ENCODE measurements at regions not wholly inside any gene's neighbourhood (a gene's known extent, or its start where the extent isn't known, plus 50 kb on each side); places are given as distances from the start of the nearest gene placed in this dataset.
"Not testable (repeated sequence)": the region's sequence is repeated elsewhere in the genome, so short reads cannot be mapped to it uniquely, and the experiment has no call there.

DNA sequence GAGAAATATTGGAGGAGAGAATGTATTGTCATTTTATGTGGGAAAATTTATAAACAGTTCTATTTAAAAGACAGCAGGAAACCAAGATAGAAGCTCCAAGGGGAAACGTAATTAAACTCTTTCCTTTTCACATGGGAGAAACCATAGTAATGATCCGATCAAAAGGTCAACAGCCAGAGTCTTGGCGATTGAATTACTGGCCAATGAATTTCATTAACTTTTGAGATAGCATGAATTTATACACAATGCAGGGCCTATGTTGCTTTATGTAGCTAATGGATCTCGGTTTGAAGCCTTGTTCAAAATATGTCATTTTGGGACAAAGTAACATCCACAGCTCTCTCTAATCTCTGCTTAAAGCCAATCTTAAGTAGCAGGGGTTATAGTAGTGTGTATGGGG lies 897.5 kb upstream of the NDST4 start:
- H3K27ac ChIP-seq (ENCODE audit: low read depth, low read length), result no peak overlapping the region
- H3K36me3 ChIP-seq (ENCODE audit: control insufficient read depth, insufficient read depth, low read length), result no peaks in the 10 kb centered on the region
- H3K27me3 ChIP-seq (ENCODE audit: control insufficient read depth, insufficient read depth, low read length), result no peaks in the 10 kb centered on the region
- H3K4me3 ChIP-seq (ENCODE audit: low read depth, low read length), result no peak overlapping the region
- H3K9me3 ChIP-seq (ENCODE audit: control insufficient read depth, insufficient read depth, low read length), result peaks cover 13% of the 10 kb centered on the region
- no CpG with 5 or more reads among the region's 4 CpGs for WGBS (ENCODE audit: insufficient coverage)
- H3K4me1 ChIP-seq (ENCODE audit: control insufficient read depth, insufficient read depth, low read length), result no peaks in the 10 kb centered on the region
- DNase-seq (ENCODE audit: low read depth in 4 of 6, low spot score in 6 of 6), result peak in 1 of 6 donors; percentile 4

- Histone ChIP-seq H3K27ac (ENCODE audit: low read depth, low read length) (no peak overlapping the region), H3K4me1 (ENCODE audit: control insufficient read depth, insufficient read depth, low read length) (no peaks in the 10 kb centered on the region), H3K27me3 (ENCODE audit: control insufficient read depth, insufficient read depth, low read length) (no peaks in the 10 kb centered on the region), H3K4me3 (ENCODE audit: low read depth, low read length) (no peak overlapping the region), H3K9me3 (ENCODE audit: control insufficient read depth, insufficient read depth, low read length) (no peaks in the 10 kb centered on the region), H3K36me3 (ENCODE audit: control insufficient read depth, insufficient read depth, low read length) (no peaks in the 10 kb centered on the region)
- no peak for DNase-seq (ENCODE audit: low read depth in 4 of 6, low spot score in 6 of 6)
- 67% methylated on average over 1 of the region's 1 CpG for WGBS (ENCODE audit: insufficient coverage)
Measured at GRCh38 chr4:116005806-116006088, 892.3 kb upstream of the NDST4 start.

GRCh38 chr4:116005037-116005805 lies 891.8 kb upstream of the NDST4 start:
- H3K9me3 ChIP-seq (ENCODE audit: control insufficient read depth, insufficient read depth, low read length), result no peaks in the 10 kb centered on the region
- no peak overlapping the region for H3K4me3 ChIP-seq (ENCODE audit: low read depth, low read length)
- H3K27me3 ChIP-seq (ENCODE audit: control insufficient read depth, insufficient read depth, low read length), result no peaks in the 10 kb centered on the region
- DNase-seq (ENCODE audit: low read depth in 4 of 6, low spot score in 6 of 6), result no peak
- no peaks in the 10 kb centered on the region for H3K36me3 ChIP-seq (ENCODE audit: control insufficient read depth, insufficient read depth, low read length)
- no peak overlapping the region for H3K27ac ChIP-seq (ENCODE audit: low read depth, low read length)
- WGBS (ENCODE audit: insufficient coverage), result no CpG with 5 or more reads among the region's 3 CpGs
- H3K4me1 ChIP-seq (ENCODE audit: control insufficient read depth, insufficient read depth, low read length), result no peaks in the 10 kb centered on the region

GRCh38 chr4:116001291-116001690 lies 887.9 kb upstream of the NDST4 start:
- no peak overlapping the region for H3K4me3 ChIP-seq (ENCODE audit: low read depth, low read length)
- no peaks in the 10 kb centered on the region for H3K36me3 ChIP-seq (ENCODE audit: control insufficient read depth, insufficient read depth, low read length)
- no peaks in the 10 kb centered on the region for H3K27me3 ChIP-seq (ENCODE audit: control insufficient read depth, insufficient read depth, low read length)
- no CpG with 5 or more reads among the region's 4 CpGs for WGBS (ENCODE audit: insufficient coverage)
- H3K27ac ChIP-seq (ENCODE audit: low read depth, low read length), result no peak overlapping the region
- no peaks in the 10 kb centered on the region for H3K4me1 ChIP-seq (ENCODE audit: control insufficient read depth, insufficient read depth, low read length)
- no peaks in the 10 kb centered on the region for H3K9me3 ChIP-seq (ENCODE audit: control insufficient read depth, insufficient read depth, low read length)
- no peak for DNase-seq (ENCODE audit: low read depth in 4 of 6, low spot score in 6 of 6)

DNA sequence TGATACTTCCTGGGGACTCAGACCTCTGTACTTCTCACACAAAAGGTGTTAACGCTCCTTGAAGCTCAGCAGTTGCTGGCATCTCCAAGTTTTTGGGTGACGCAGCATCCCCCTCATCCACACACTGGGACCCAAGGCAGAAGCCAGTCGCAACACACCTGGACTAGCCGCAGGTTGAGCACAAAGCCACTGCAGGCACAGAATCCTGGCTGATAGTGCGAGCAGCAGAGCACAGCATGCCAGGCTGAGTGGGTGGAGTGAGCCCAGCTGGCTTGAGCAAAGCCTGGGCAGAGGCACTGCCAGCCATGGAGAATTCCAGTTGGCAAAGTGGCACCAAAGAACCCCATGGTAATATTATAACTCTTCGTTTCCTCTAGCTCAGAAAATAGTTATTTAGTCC lies 873.2 kb upstream of the NDST4 start:
- no peaks in the 10 kb centered on the region for H3K9me3 ChIP-seq (ENCODE audit: control insufficient read depth, insufficient read depth, low read length)
- WGBS (ENCODE audit: insufficient coverage), result 100% methylated on average over 4 of the region's 6 CpGs
- no peak for DNase-seq (ENCODE audit: low read depth in 4 of 6, low spot score in 6 of 6)
- H3K4me1 ChIP-seq (ENCODE audit: control insufficient read depth, insufficient read depth, low read length), result no peaks in the 10 kb centered on the region
- H3K27me3 ChIP-seq (ENCODE audit: control insufficient read depth, insufficient read depth, low read length), result no peaks in the 10 kb centered on the region
- no peaks in the 10 kb centered on the region for H3K36me3 ChIP-seq (ENCODE audit: control insufficient read depth, insufficient read depth, low read length)
- no peak overlapping the region for H3K27ac ChIP-seq (ENCODE audit: low read depth, low read length)
- no peak overlapping the region for H3K4me3 ChIP-seq (ENCODE audit: low read depth, low read length)

DNA sequence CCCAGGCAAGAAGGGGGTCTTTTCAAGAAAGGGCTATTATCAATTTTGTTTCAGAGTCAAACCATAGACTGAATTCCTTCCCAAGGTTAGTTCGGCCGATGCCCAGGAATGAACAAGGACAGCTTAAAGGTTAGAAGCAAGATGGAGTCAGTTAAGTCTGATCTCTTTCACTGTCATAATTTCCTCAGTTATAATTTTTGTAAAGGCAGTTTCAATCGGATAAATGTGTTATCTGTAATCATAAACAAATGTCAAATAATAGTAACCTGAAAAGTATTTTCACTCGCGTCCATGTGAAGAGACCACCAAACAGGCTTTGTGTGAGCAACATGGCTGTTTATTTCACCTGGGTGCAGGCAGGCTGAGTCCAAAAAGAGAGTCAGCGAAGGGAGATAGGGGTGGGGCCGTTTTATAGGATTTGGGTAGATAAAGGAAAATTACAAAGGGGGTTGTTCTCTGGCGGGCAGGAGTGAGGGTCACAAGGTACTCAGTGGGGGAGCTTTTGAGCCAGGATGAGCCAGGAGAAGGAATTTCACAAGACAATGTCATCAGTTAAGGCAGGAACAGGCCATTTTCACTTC lies 862.1 kb upstream of the NDST4 start:
- not testable (repeated sequence) for H3K27me3 ChIP-seq (ENCODE audit: control insufficient read depth, insufficient read depth, low read length); H3K27ac ChIP-seq (ENCODE audit: low read depth, low read length); H3K9me3 ChIP-seq (ENCODE audit: control insufficient read depth, insufficient read depth, low read length); H3K4me3 ChIP-seq (ENCODE audit: low read depth, low read length); DNase-seq (ENCODE audit: low read depth in 4 of 6, low spot score in 6 of 6); H3K4me1 ChIP-seq (ENCODE audit: control insufficient read depth, insufficient read depth, low read length); H3K36me3 ChIP-seq (ENCODE audit: control insufficient read depth, insufficient read depth, low read length)
- WGBS (ENCODE audit: insufficient coverage), result 65% methylated on average over 5 of the region's 8 CpGs

DNA sequence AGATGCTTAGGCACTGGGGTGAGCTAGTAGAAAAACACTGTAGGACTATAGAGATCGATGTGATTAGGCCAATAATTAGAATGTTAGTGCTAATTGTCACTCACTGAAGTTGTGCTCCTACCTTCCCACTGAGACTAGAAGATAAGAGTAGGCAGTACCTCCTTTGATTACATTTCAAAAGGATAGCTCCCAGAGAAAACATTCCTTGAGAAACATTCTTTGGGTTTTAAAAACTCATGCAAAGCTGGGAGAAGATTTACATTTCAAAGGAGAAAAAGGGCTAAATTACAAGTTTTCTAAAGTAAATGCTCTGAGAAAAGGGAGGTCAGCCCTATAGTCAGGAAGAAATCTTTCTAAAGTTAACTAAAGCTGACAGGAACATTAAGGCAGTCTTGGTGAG lies 860.3 kb upstream of the NDST4 start:
- Histone ChIP-seq H3K27me3 (ENCODE audit: control insufficient read depth, insufficient read depth, low read length) (no peaks in the 10 kb centered on the region), H3K36me3 (ENCODE audit: control insufficient read depth, insufficient read depth, low read length) (no peaks in the 10 kb centered on the region), H3K4me1 (ENCODE audit: control insufficient read depth, insufficient read depth, low read length) (no peaks in the 10 kb centered on the region), H3K27ac (ENCODE audit: low read depth, low read length) (no peak overlapping the region), H3K9me3 (ENCODE audit: control insufficient read depth, insufficient read depth, low read length) (no peaks in the 10 kb centered on the region), H3K4me3 (ENCODE audit: low read depth, low read length) (no peak overlapping the region)
- DNase-seq (ENCODE audit: low read depth in 4 of 6, low spot score in 6 of 6), result no peak
- WGBS (ENCODE audit: insufficient coverage), result no CpG with 5 or more reads among the region's 1 CpG

- no peaks in the 10 kb centered on the region for H3K4me1 ChIP-seq (ENCODE audit: control insufficient read depth, insufficient read depth, low read length)
- no peak overlapping the region for H3K27ac ChIP-seq (ENCODE audit: low read depth, low read length)
- H3K9me3 ChIP-seq (ENCODE audit: control insufficient read depth, insufficient read depth, low read length), result no peaks in the 10 kb centered on the region
- H3K36me3 ChIP-seq (ENCODE audit: control insufficient read depth, insufficient read depth, low read length), result no peaks in the 10 kb centered on the region
- peak in 2 of 6 donors; percentile 3 to 5 for DNase-seq (ENCODE audit: low read depth in 4 of 6, low spot score in 6 of 6)
- H3K4me3 ChIP-seq (ENCODE audit: low read depth, low read length), result no peak overlapping the region
- no CpG with 5 or more reads among the region's 2 CpGs for WGBS (ENCODE audit: insufficient coverage)
- no peaks in the 10 kb centered on the region for H3K27me3 ChIP-seq (ENCODE audit: control insufficient read depth, insufficient read depth, low read length)
Measured at GRCh38 chr4:115972967-115973366, 859.5 kb upstream of the NDST4 start.

DNA sequence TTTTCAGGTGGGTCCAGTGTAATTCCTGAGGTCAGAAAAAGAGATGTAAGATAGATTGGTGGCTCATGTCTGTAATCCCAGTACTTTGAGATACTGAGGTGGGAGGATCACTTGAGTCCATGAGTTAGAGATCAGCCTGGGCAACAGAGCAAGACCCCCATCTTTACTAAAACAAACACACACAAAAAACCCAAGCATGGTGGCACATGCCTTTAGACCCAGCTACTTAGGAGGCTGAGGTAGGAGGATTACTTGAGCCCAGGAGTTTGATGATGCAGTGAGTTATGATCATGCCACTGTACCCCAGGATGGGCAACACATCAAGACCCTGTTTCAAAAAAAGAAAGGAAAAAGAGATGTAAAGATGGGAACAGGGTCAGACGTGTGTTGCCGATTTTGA lies 857.4 kb upstream of the NDST4 start:
- no peak overlapping the region for H3K27ac ChIP-seq (ENCODE audit: low read depth, low read length)
- H3K27me3 ChIP-seq (ENCODE audit: control insufficient read depth, insufficient read depth, low read length), result no peaks in the 10 kb centered on the region
- H3K4me1 ChIP-seq (ENCODE audit: control insufficient read depth, insufficient read depth, low read length), result no peaks in the 10 kb centered on the region
- WGBS (ENCODE audit: insufficient coverage), result no CpG with 5 or more reads among the region's 2 CpGs
- no peaks in the 10 kb centered on the region for H3K9me3 ChIP-seq (ENCODE audit: control insufficient read depth, insufficient read depth, low read length)
- no peaks in the 10 kb centered on the region for H3K36me3 ChIP-seq (ENCODE audit: control insufficient read depth, insufficient read depth, low read length)
- H3K4me3 ChIP-seq (ENCODE audit: low read depth, low read length), result no peak overlapping the region
- DNase-seq (ENCODE audit: low read depth in 4 of 6, low spot score in 6 of 6), result no peak

GRCh38 chr4:115969756-115970155 lies 856.3 kb upstream of the NDST4 start:
- no peaks in the 10 kb centered on the region for H3K4me1 ChIP-seq (ENCODE audit: control insufficient read depth, insufficient read depth, low read length)
- no peak for DNase-seq (ENCODE audit: low read depth in 4 of 6, low spot score in 6 of 6)
- H3K27ac ChIP-seq (ENCODE audit: low read depth, low read length), result no peak overlapping the region
- no peaks in the 10 kb centered on the region for H3K9me3 ChIP-seq (ENCODE audit: control insufficient read depth, insufficient read depth, low read length)
- no peaks in the 10 kb centered on the region for H3K36me3 ChIP-seq (ENCODE audit: control insufficient read depth, insufficient read depth, low read length)
- H3K27me3 ChIP-seq (ENCODE audit: control insufficient read depth, insufficient read depth, low read length), result no peaks in the 10 kb centered on the region
- WGBS (ENCODE audit: insufficient coverage), result 86% methylated on average over 1 of the region's 1 CpG
- no peak overlapping the region for H3K4me3 ChIP-seq (ENCODE audit: low read depth, low read length)

All from spinal cord (tissue), 9 donors.